ENCODE measurements at regions not wholly inside any gene's neighbourhood (a gene's known extent, or its start where the extent isn't known, plus 50 kb on each side); places are given as distances from the start of the nearest gene placed in this dataset.
"Not testable (repeated sequence)": the region's sequence is repeated elsewhere in the genome, so short reads cannot be mapped to it uniquely, and the experiment has no call there.

DNA sequence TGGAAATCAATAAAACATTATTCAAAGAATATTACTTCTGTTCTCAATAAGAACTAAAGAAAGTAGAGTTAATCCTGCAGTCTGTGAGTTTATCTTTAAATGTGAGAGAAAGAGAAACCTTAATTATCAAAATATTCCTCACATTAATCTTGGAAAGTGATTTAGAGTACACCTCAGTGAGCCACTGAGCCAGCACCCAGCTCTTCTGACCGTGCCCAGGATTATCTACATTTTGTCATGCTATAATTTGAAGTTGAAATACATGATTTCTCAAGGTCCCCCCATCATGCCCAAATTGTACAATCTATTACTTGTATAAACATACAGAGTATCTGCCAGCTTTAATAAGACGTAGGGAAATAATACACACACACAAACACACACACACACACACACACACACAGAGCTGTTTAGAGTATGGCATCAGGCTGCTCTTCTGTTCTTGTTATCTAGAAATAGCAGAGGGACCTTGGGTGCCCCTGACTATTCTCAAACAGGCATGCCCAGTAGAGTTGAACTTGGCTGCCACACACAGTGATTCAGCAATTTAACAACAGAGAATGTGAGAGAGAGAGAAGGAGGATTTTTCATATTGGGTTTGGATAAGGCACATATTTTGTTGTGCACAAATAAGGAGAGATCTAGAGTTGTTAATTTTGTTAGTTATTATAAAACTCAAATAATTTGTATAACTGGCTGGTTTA lies 74.4 kb downstream of the P2RY1 start:
- TF ChIP-seq, protein P1, sequence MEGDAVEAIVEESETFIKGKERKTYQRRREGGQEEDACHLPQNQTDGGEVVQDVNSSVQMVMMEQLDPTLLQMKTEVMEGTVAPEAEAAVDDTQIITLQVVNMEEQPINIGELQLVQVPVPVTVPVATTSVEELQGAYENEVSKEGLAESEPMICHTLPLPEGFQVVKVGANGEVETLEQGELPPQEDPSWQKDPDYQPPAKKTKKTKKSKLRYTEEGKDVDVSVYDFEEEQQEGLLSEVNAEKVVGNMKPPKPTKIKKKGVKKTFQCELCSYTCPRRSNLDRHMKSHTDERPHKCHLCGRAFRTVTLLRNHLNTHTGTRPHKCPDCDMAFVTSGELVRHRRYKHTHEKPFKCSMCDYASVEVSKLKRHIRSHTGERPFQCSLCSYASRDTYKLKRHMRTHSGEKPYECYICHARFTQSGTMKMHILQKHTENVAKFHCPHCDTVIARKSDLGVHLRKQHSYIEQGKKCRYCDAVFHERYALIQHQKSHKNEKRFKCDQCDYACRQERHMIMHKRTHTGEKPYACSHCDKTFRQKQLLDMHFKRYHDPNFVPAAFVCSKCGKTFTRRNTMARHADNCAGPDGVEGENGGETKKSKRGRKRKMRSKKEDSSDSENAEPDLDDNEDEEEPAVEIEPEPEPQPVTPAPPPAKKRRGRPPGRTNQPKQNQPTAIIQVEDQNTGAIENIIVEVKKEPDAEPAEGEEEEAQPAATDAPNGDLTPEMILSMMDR (IDR thresholded peaks at IDR 0.05), result no peak
- intact Hi-C loops (cut with DNase I), result no loop called here
- H3K9me3 ChIP-seq, result no peaks in the 10 kb centered on the region
- H3K4me3 ChIP-seq, result no peak overlapping the region
- H3K27ac ChIP-seq, result no peak overlapping the region
- H3K27me3 ChIP-seq, result no peaks in the 10 kb centered on the region
- H3K36me3 ChIP-seq, result no peaks in the 10 kb centered on the region
- no peaks in the 10 kb centered on the region for H3K4me1 ChIP-seq
- DNase-seq, result no peak
- peak; percentile 27 for ATAC-seq

DNA sequence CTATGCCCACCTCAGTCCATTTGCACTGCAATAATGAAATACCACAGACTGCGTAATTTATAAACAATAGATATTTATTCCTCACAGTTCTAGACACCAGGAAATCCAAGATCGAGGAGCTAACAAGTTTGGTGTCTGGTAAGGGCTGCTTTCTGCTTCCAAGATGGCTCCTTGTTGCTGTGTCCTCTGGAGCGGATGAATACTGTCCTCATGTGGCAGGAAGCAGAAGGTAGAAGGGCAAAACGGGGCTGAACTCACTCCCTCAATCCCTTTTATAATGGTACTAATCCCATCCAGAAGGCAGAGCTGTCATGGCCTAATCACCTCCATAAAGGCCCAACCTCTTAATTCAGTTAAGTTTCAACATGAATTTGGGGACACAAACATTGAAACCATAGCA lies 75.3 kb downstream of the P2RY1 start:
- Histone ChIP-seq H3K4me1 (no peaks in the 10 kb centered on the region), H3K27me3 (no peaks in the 10 kb centered on the region), H3K9me3 (no peaks in the 10 kb centered on the region), H3K36me3 (no peaks in the 10 kb centered on the region), H3K27ac (no peak overlapping the region), H3K4me3 (no peak overlapping the region)
- TF ChIP-seq, protein P1 (IDR thresholded peaks at IDR 0.05), result peak; percentile 10
- DNase-seq (no peak), ATAC-seq (no peak)
- intact Hi-C loops (cut with DNase I), result no loop called here

DNA sequence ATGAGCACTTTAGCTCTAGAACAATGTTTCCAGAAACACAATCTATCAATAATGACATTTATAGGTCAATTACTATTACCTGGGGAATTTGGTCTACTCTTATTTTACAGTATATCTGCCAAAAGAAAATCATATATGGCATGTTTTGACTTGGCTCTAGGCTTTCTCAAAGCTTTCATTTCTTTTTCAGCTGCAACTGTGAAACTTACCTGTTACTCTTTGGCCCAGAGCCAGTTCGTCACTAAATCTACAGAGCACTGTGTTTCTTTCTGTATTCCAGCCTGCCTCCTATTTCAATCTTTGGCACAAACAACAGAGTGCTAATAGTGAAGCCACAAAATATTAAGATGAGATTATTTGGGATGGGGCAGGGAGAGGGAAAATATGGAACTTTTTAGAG lies 76.0 kb downstream of the P2RY1 start:
- no peaks in the 10 kb centered on the region for H3K27me3 ChIP-seq
- H3K9me3 ChIP-seq, result no peaks in the 10 kb centered on the region
- no peak overlapping the region for H3K27ac ChIP-seq
- H3K4me3 ChIP-seq, result no peak overlapping the region
- no peaks in the 10 kb centered on the region for H3K36me3 ChIP-seq
- ATAC-seq, result no peak
- no peak for DNase-seq
- H3K4me1 ChIP-seq, result no peaks in the 10 kb centered on the region
- TF ChIP-seq, protein P1 (IDR thresholded peaks at IDR 0.05), result no peak
- intact Hi-C loops (cut with DNase I), result no loop called here

DNA sequence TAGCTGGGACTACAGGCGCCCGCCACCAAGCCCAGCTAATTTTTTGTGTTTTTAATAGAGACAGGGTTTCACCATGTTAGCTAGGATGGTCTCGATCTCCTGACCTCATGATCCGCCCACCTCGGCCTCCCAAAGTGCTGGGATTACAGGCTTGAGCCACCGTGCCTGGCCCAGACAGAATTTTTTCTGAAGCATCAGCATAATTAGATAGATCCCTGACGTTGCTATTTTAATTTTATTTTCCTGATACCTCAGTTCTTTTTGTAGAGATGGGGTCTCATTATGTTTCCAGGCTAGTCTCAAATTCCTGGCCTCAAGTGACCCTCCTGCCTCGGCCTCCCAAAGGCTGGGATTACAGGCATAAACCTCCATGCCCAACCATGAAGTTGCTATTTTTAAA lies 79.8 kb downstream of the P2RY1 start:
- H3K4me1 ChIP-seq; H3K9me3 ChIP-seq; H3K27ac ChIP-seq; H3K27me3 ChIP-seq; ATAC-seq; H3K4me3 ChIP-seq; H3K36me3 ChIP-seq; DNase-seq; intact Hi-C loops (cut with DNase I): not testable (repeated sequence)

DNA sequence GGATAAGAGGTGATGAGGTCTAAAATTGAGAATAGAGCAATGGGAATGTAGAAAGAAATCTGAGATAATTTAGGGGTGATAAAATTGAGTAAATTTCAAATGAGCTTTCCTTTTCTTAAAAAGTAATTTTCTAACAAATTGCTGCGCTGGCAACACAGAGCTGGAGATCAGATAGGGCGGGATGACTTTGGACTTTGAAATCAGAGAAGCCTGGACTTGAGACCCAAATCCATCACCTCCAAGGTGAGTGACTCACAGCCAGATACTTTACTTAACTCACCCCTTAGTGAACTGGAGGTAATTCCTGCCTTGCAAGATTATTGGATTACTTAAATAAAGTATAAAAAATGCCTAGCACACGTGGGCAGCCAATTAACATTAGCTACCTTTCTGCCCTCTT lies 80.8 kb downstream of the P2RY1 start:
- no peaks in the 10 kb centered on the region for H3K4me1 ChIP-seq
- DNase-seq, result no peak
- TF ChIP-seq, protein P1 (IDR thresholded peaks at IDR 0.05), result no peak
- H3K9me3 ChIP-seq, result no peaks in the 10 kb centered on the region
- ATAC-seq, result no peak
- intact Hi-C loops (cut with DNase I), result no loop called here
- no peaks in the 10 kb centered on the region for H3K27me3 ChIP-seq
- no peaks in the 10 kb centered on the region for H3K36me3 ChIP-seq
- H3K27ac ChIP-seq, result no peak overlapping the region
- H3K4me3 ChIP-seq, result no peak overlapping the region

DNA sequence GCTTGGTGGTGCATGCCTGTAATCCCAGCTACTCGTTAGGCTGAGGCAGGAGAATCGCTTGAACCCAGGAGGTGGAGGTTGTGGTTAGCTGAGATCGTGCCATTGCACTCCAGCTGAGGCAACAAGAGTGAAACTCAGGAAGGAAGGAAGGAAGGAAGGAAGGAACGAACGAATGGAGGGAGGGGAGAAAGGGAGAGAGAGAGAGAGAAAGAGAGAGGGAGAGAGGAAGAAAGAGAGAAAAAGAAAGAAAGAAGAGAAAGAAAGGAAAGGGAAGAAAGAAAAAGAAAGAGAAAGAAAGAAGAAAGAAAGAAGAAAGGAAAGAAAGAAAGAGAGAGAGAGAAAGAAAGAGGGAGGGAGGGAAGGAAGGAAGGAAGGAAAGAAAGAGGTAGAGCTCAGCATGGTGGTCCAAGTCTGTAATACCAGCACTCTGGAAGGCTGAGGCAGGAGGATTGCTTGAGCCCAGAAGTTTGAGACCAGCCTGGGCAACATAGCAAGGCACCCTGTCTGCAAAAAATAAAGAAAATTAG lies 81.9 kb downstream of the P2RY1 start:
- Histone ChIP-seq H3K4me1 (no peaks in the 10 kb centered on the region), H3K36me3 (no peaks in the 10 kb centered on the region), H3K4me3 (no peak overlapping the region), H3K27ac (no peak overlapping the region), H3K27me3 (no peaks in the 10 kb centered on the region), H3K9me3 (no peaks in the 10 kb centered on the region)
- TF ChIP-seq, protein P1 (IDR thresholded peaks at IDR 0.05), result no peak
- no peak for ATAC-seq
- intact Hi-C loops (cut with DNase I), result no loop called here
- DNase-seq, result no peak

Measured in upper lobe of right lung (tissue), 1 donor.